SH-SY5Y (cell line): ENCODE measurements at regions not wholly inside any gene's neighbourhood (a gene's known extent, or its start where the extent isn't known, plus 50 kb on each side); places are given as distances from the start of the nearest gene placed in this dataset.

ENCODE experiments used
- GATA2 ChIP-seq: IDR thresholded peaks from 2 replicates; pipeline ENCODE4 v1.6.1; 2011; ENCODE audit warnings: mild to moderate bottlenecking, low read depth, low read length
- GATA3 ChIP-seq: IDR thresholded peaks from 2 replicates; pipeline ENCODE4 v1.6.1; 2011; ENCODE audit warnings: low read depth, mild to moderate bottlenecking, low read length, moderate library complexity

GRCh38 chr14:48792376-48793024, 793.7 kb downstream of the RPS29 start:
- TF ChIP-seq GATA2 (no peak), GATA3 (no peak)
